WERI-Rb-1 (cell line): ENCODE measurements at regions not wholly inside any gene's neighbourhood (a gene's known extent, or its start where the extent isn't known, plus 50 kb on each side); places are given as distances from the start of the nearest gene placed in this dataset.

Experiments used
- DNase-seq: peaks from one replicate; pipeline ENCODE4 v3.0.0-alpha.2; 2020
- H3K27ac ChIP-seq: fragments of 250-450 bp; sonication (Bioruptor Pico); 2 replicates; pipeline ENCODE4 v1.5.1; 2020; ENCODE audit warnings: mild to moderate bottlenecking, moderate library complexity
- H3K27me3 ChIP-seq: fragments of 250-450 bp; sonication (Bioruptor Pico); 2 replicates; pipeline ENCODE4 v1.5.1; 2021; ENCODE audit warnings: mild to moderate bottlenecking, low read depth, moderate library complexity; ENCODE audit not compliant: insufficient read depth, severe bottlenecking
- H3K36me3 ChIP-seq: fragments of 250-450 bp; sonication (Bioruptor Pico); 2 replicates; pipeline ENCODE4 v1.5.1; 2020; ENCODE audit warnings: mild to moderate bottlenecking, moderate library complexity
- H3K4me3 ChIP-seq: 2 replicates; pipeline ENCODE4 v1.5.1; 2011; ENCODE audit warnings: low read depth, mild to moderate bottlenecking, control low read depth, low read length
- H3K9me3 ChIP-seq: fragments of 250-450 bp; sonication (Bioruptor Pico); 2 replicates; pipeline ENCODE4 v1.5.1; 2021; ENCODE audit warnings: mild to moderate bottlenecking, moderate library complexity; ENCODE audit not compliant: severe bottlenecking
- CTCF ChIP-seq: IDR thresholded peaks from 2 replicates; pipeline ENCODE4 v1.5.1; 2011; ENCODE audit warnings: low read depth, mild to moderate bottlenecking, control low read depth, inconsistent platforms, low read length

GRCh38 chr1:234836776-234837357, 226.9 kb upstream of the IRF2BP2 start:
- TF ChIP-seq CTCF, result no peak

GRCh38 chr1:234836045-234836681, 226.2 kb upstream of the IRF2BP2 start:
- peaks cover 11% of the 10 kb centered on the region for H3K9me3 ChIP-seq
- TF ChIP-seq CTCF, result no peak
- no peak overlapping the region for H3K27ac ChIP-seq
- no peak for DNase-seq
- no peaks in the 10 kb centered on the region for H3K27me3 ChIP-seq
- no peak overlapping the region for H3K4me3 ChIP-seq
- no peaks in the 10 kb centered on the region for H3K36me3 ChIP-seq

More at GRCh38 chr1:234836776-234837357, 226.9 kb upstream of the IRF2BP2 start:
- Histone ChIP-seq H3K4me3 (no peak overlapping the region), H3K9me3 (peaks cover 11% of the 10 kb centered on the region), H3K36me3 (no peaks in the 10 kb centered on the region), H3K27ac (no peak overlapping the region), H3K27me3 (no peaks in the 10 kb centered on the region)
- no peak for DNase-seq

GRCh38 chr1:234835239-234835638, 225.3 kb upstream of the IRF2BP2 start:
- no peak for TF ChIP-seq CTCF
- H3K27ac ChIP-seq, result no peak overlapping the region
- H3K27me3 ChIP-seq, result no peaks in the 10 kb centered on the region
- no peaks in the 10 kb centered on the region for H3K36me3 ChIP-seq
- no peak for DNase-seq
- H3K9me3 ChIP-seq, result peaks cover 11% of the 10 kb centered on the region
- H3K4me3 ChIP-seq, result no peak overlapping the region

GRCh38 chr1:234833646-234834045, 223.7 kb upstream of the IRF2BP2 start:
- Histone ChIP-seq H3K27me3 (no peaks in the 10 kb centered on the region), H3K4me3 (no peak overlapping the region), H3K36me3 (no peaks in the 10 kb centered on the region), H3K27ac (no peak overlapping the region), H3K9me3 (no peaks in the 10 kb centered on the region)
- no peak for TF ChIP-seq CTCF
- DNase-seq, result no peak

- Histone ChIP-seq H3K27ac (no peak overlapping the region), H3K36me3 (no peaks in the 10 kb centered on the region), H3K27me3 (no peaks in the 10 kb centered on the region), H3K4me3 (no peak overlapping the region), H3K9me3 (no peaks in the 10 kb centered on the region)
- TF ChIP-seq CTCF, result no peak
- no peak for DNase-seq
Measured at GRCh38 chr1:234833118-234833517, 223.1 kb upstream of the IRF2BP2 start.

GRCh38 chr1:234827656-234828055, 217.7 kb upstream of the IRF2BP2 start:
- no peak overlapping the region for H3K27ac ChIP-seq

More at GRCh38 chr1:234827656-234828055, 217.7 kb upstream of the IRF2BP2 start:
- Histone ChIP-seq H3K4me3 (no peak overlapping the region), H3K27me3 (no peaks in the 10 kb centered on the region), H3K36me3 (no peaks in the 10 kb centered on the region), H3K9me3 (no peaks in the 10 kb centered on the region)
- TF ChIP-seq CTCF, result no peak
- no peak for DNase-seq
